CD4-positive, alpha-beta T cell (primary cell): ENCODE measurements at regions not wholly inside any gene's neighbourhood (a gene's known extent, or its start where the extent isn't known, plus 50 kb on each side); places are given as distances from the start of the nearest gene placed in this dataset.

Source experiments
- ATAC-seq: fragments of 200-7000 bp; cut with Tn5 transposase; one replicate; pipeline ENCODE4 v1.10.0; 2022; ENCODE audit warnings: mild to moderate bottlenecking; ENCODE audit not compliant: poor library complexity
- CTCF ChIA-PET: fragments of 350-600 bp; sonication (Branson Sonifier 250); formaldehyde crosslinking; loops from one replicate; lab custom pipeline; 2021; ENCODE audit warnings: antibody characterized with exemption, inconsistent platforms; lab: Charles Lee
- POLR2A ChIA-PET: fragments of 350-600 bp; sonication (Branson Sonifier 250); formaldehyde crosslinking; loops from one replicate; lab custom pipeline; 2021; ENCODE audit warnings: antibody characterized with exemption, inconsistent platforms; lab: Charles Lee
- DNase-seq, 14 experiments: peaks; one replicate each; pipeline ENCODE4 v3.0.0-alpha.2; 2013 to 2020; ENCODE audit warnings: mixed read lengths in 2 of 14
- H3K27ac ChIP-seq, 2 donors: one replicate each; pipeline versions ENCODE4 v1.5.1 to v1.7.0; 2013; ENCODE audit warnings: low read length in 2 of 2, low read depth in 1 of 2, mild to moderate bottlenecking in 1 of 2
- H3K27me3 ChIP-seq, 2 experiments: 1 replicate in 1 of 2; 2 replicates in 1 of 2; pipeline versions ENCODE4 v1.6.1 to v1.7.0; 2013; ENCODE audit warnings: low read length in 2 of 2, control low read depth in 1 of 2, mild to moderate bottlenecking in 1 of 2, moderate library complexity in 1 of 2; ENCODE audit not compliant: insufficient read depth in 2 of 2, control insufficient read depth in 1 of 2
- H3K36me3 ChIP-seq: one replicate; pipeline ENCODE4 v1.6.1; 2013; ENCODE audit warnings: low read length, control low read depth; ENCODE audit not compliant: insufficient read depth
- H3K4me1 ChIP-seq: one replicate; pipeline ENCODE4 v1.6.1; 2013; ENCODE audit warnings: low read length, control low read depth; ENCODE audit not compliant: insufficient read depth
- H3K4me3 ChIP-seq: one replicate; pipeline ENCODE4 v1.5.1; 2013; ENCODE audit warnings: mild to moderate bottlenecking, low read length, moderate library complexity
- H3K9me3 ChIP-seq, 2 experiments: 1 replicate in 1 of 2; 2 replicates in 1 of 2; pipeline versions ENCODE4 v1.6.1 to v1.7.0; 2013; ENCODE audit warnings: low read length in 2 of 2, mild to moderate bottlenecking in 2 of 2, control low read depth in 1 of 2, moderate library complexity in 1 of 2; ENCODE audit not compliant: control insufficient read depth in 1 of 2, insufficient read depth in 1 of 2
- H3K27ac Mint-ChIP-seq: one replicate; pipeline ENCODE4 v1.8.0; 2020; ENCODE audit warnings: mixed read lengths
- H3K27me3 Mint-ChIP-seq: one replicate; pipeline ENCODE4 v1.8.0; 2021; ENCODE audit warnings: mixed read lengths
- H3K36me3 Mint-ChIP-seq: one replicate; pipeline ENCODE4 v1.8.0; 2021; ENCODE audit warnings: low read depth, mixed read lengths
- H3K4me1 Mint-ChIP-seq: one replicate; pipeline ENCODE4 v1.8.0; 2021; ENCODE audit warnings: low read depth, mixed read lengths
- H3K4me3 Mint-ChIP-seq: one replicate; pipeline ENCODE4 v1.8.0; 2020; ENCODE audit warnings: mild to moderate bottlenecking, mixed read lengths
- H3K9me3 Mint-ChIP-seq: one replicate; pipeline ENCODE4 v1.8.0; 2020; ENCODE audit warnings: mixed read lengths
- CTCF ChIP-seq: fragments of 200-600 bp; IDR thresholded peaks from one replicate; pipeline ENCODE4 v1.8.0; 2022; ENCODE audit warnings: antibody characterized with exemption, mild to moderate bottlenecking
- intact Hi-C, 2 experiments: fragments of 100-400 bp; cut with DNase I in 1 of 2; cut with micrococcal nuclease in 1 of 2; formaldehyde crosslinking; loops; one replicate each; pipeline versions ENCODE4 v1.15.1 to v1.9.0; 2023 to 2025; cut with DNase I, micrococcal nuclease

- Histone ChIP-seq H3K36me3 (no peaks in the 10 kb centered on the region), H3K4me3 (no peak overlapping the region), H3K27ac (no peak overlapping the region), H3K4me1 (no peaks in the 10 kb centered on the region), H3K27me3 (no peaks in the 10 kb centered on the region), H3K9me3 (no peaks in the 10 kb centered on the region)
- POLR2A ChIA-PET = no interaction called here
- H3K4me1 Mint-ChIP-seq = no peaks in the 10 kb centered on the region
- H3K36me3 Mint-ChIP-seq = no peaks in the 10 kb centered on the region
- H3K27ac Mint-ChIP-seq = no peak overlapping the region
- no peaks in the 10 kb centered on the region for H3K9me3 Mint-ChIP-seq
- CTCF ChIA-PET = no interaction called here
- no peaks in the 10 kb centered on the region for H3K27me3 Mint-ChIP-seq
- TF ChIP-seq CTCF = no peak
- intact Hi-C loops = no loop called here
- DNase-seq (no peak), ATAC-seq (no peak)
- no peak overlapping the region for H3K4me3 Mint-ChIP-seq
Observed at GRCh38 chr5:9707732-9708462, 77.7 kb upstream of the TAS2R1 start.

- no peak for ATAC-seq
- POLR2A ChIA-PET = no interaction called here
- DNase-seq = no peak
- TF ChIP-seq CTCF = no peak
- Mint-ChIP-seq H3K36me3 (no peaks in the 10 kb centered on the region), H3K4me1 (no peaks in the 10 kb centered on the region), H3K27me3 (peaks cover 3% of the 10 kb centered on the region), H3K4me3 (no peak overlapping the region), H3K9me3 (no peaks in the 10 kb centered on the region), H3K27ac (no peak overlapping the region)
- no peaks in the 10 kb centered on the region for H3K36me3 ChIP-seq
- H3K4me1 ChIP-seq = no peaks in the 10 kb centered on the region
- no peaks in the 10 kb centered on the region for H3K9me3 ChIP-seq
- no peak overlapping the region for H3K4me3 ChIP-seq
- no peak overlapping the region for H3K27ac ChIP-seq
- intact Hi-C loops = no loop called here
- no peaks in the 10 kb centered on the region for H3K27me3 ChIP-seq
- CTCF ChIA-PET = no interaction called here
Observed at GRCh38 chr5:9699681-9700080, 69.5 kb upstream of the TAS2R1 start.

GRCh38 chr5:9698841-9699240, 68.7 kb upstream of the TAS2R1 start:
- H3K4me1 ChIP-seq = no peaks in the 10 kb centered on the region
- ChIA-PET POLR2A (no interaction called here), CTCF (no interaction called here)
- Mint-ChIP-seq H3K27me3 (peaks cover 3% of the 10 kb centered on the region), H3K9me3 (no peaks in the 10 kb centered on the region), H3K36me3 (no peaks in the 10 kb centered on the region), H3K4me3 (no peak overlapping the region), H3K4me1 (no peaks in the 10 kb centered on the region), H3K27ac (no peak overlapping the region)
- no peak overlapping the region for H3K27ac ChIP-seq
- intact Hi-C loops = no loop called here
- TF ChIP-seq CTCF = no peak
- no peak for ATAC-seq
- H3K36me3 ChIP-seq = no peaks in the 10 kb centered on the region
- H3K4me3 ChIP-seq = no peak overlapping the region
- DNase-seq = no peak
- no peaks in the 10 kb centered on the region for H3K27me3 ChIP-seq
- no peaks in the 10 kb centered on the region for H3K9me3 ChIP-seq
